HPDE6-E6E7 (cell line): ENCODE measurements at regions not wholly inside any gene's neighbourhood (a gene's known extent, or its start where the extent isn't known, plus 50 kb on each side); places are given as distances from the start of the nearest gene placed in this dataset.

Source experiments
- DNase-seq: peaks from one replicate; pipeline ENCODE4 v3.0.0; 2011; ENCODE audit warnings: missing footprints; ENCODE audit errors: extremely low spot score

- no peak for DNase-seq
These were observed 99.1 kb upstream of the TMTC1 start for GRCh38 chr12:29882846-29883245.

GRCh38 chr12:29880987-29881386 lies 97.2 kb upstream of the TMTC1 start:
- DNase-seq = no peak

- DNase-seq = no peak
These were observed 96.0 kb upstream of the TMTC1 start for GRCh38 chr12:29879606-29880308.

GRCh38 chr12:29869946-29870345 lies 86.2 kb upstream of the TMTC1 start:
- DNase-seq = no peak

GRCh38 chr12:29867823-29868222 lies 84.1 kb upstream of the TMTC1 start:
- no peak for DNase-seq

GRCh38 chr12:29863665-29864064 lies 79.9 kb upstream of the TMTC1 start:
- DNase-seq = no peak

- no peak for DNase-seq
These were observed 74.6 kb upstream of the TMTC1 start for GRCh38 chr12:29858270-29858786.

GRCh38 chr12:29847246-29847645 lies 63.5 kb upstream of the TMTC1 start:
- DNase-seq = no peak

- DNase-seq = no peak
These were observed 60.9 kb upstream of the TMTC1 start for GRCh38 chr12:29844667-29845066.

GRCh38 chr12:29843036-29843435 lies 59.3 kb upstream of the TMTC1 start:
- DNase-seq = no peak

GRCh38 chr12:29838768-29839167 lies 55.0 kb upstream of the TMTC1 start:
- DNase-seq = no peak
